Nephron progenitor cell (in vitro differentiated cells): ENCODE measurements at regions not wholly inside any gene's neighbourhood (a gene's known extent, or its start where the extent isn't known, plus 50 kb on each side); places are given as distances from the start of the nearest gene placed in this dataset.

Source experiments
- DNase-seq: peaks from one replicate; pipeline ENCODE4 v3.0.0; 2021
- H3K27ac Mint-ChIP-seq: 2 replicates; pipeline ENCODE4 v1.8.0; 2021; ENCODE audit warnings: mild to moderate bottlenecking, moderate library complexity, mixed read lengths
- H3K27me3 Mint-ChIP-seq: 2 replicates; pipeline ENCODE4 v1.8.0; 2021; ENCODE audit warnings: mild to moderate bottlenecking, low read depth, mixed read lengths; ENCODE audit not compliant: poor library complexity
- H3K36me3 Mint-ChIP-seq: 2 replicates; pipeline ENCODE4 v1.8.0; 2021; ENCODE audit warnings: low read depth, mixed read lengths
- H3K4me1 Mint-ChIP-seq: 2 replicates; pipeline ENCODE4 v1.8.0; 2021; ENCODE audit warnings: mixed read lengths
- H3K4me3 Mint-ChIP-seq: 2 replicates; pipeline ENCODE4 v1.8.0; 2021; ENCODE audit warnings: mild to moderate bottlenecking, moderate library complexity, mixed read lengths
- H3K9me3 Mint-ChIP-seq: 2 replicates; pipeline ENCODE4 v1.8.0; 2021; ENCODE audit warnings: mild to moderate bottlenecking, moderate library complexity, mixed read lengths
- CTCF ChIP-seq: fragments of 200-600 bp; sonication (generic); IDR thresholded peaks from 2 replicates; pipeline ENCODE4 v1.5.0; 2021; ENCODE audit warnings: antibody characterized with exemption

GRCh38 chr20:4573564-4574355 lies 112.5 kb upstream of the PRNP start:
- H3K9me3 Mint-ChIP-seq = peaks cover 11% of the 10 kb centered on the region
- TF ChIP-seq CTCF = no peak
- H3K36me3 Mint-ChIP-seq = no peaks in the 10 kb centered on the region
- H3K4me1 Mint-ChIP-seq = no peaks in the 10 kb centered on the region
- no peak for DNase-seq
- peaks cover 20% of the 10 kb centered on the region for H3K27me3 Mint-ChIP-seq
- no peak overlapping the region for H3K27ac Mint-ChIP-seq
- H3K4me3 Mint-ChIP-seq = no peak overlapping the region

- H3K27me3 Mint-ChIP-seq = peaks cover 12% of the 10 kb centered on the region
- no peaks in the 10 kb centered on the region for H3K36me3 Mint-ChIP-seq
- no peak for DNase-seq
- no peak overlapping the region for H3K4me3 Mint-ChIP-seq
- H3K9me3 Mint-ChIP-seq = peaks cover 2% of the 10 kb centered on the region
- no peak overlapping the region for H3K27ac Mint-ChIP-seq
- TF ChIP-seq CTCF = no peak
- no peaks in the 10 kb centered on the region for H3K4me1 Mint-ChIP-seq
These were observed 114.3 kb upstream of the PRNP start for GRCh38 chr20:4571759-4572531.

- no peaks in the 10 kb centered on the region for H3K9me3 Mint-ChIP-seq
- no peak overlapping the region for H3K27ac Mint-ChIP-seq
- no peak overlapping the region for H3K4me3 Mint-ChIP-seq
- DNase-seq = no peak
- no peaks in the 10 kb centered on the region for H3K4me1 Mint-ChIP-seq
- TF ChIP-seq CTCF = no peak
- H3K27me3 Mint-ChIP-seq = peaks cover 7% of the 10 kb centered on the region
- no peaks in the 10 kb centered on the region for H3K36me3 Mint-ChIP-seq
These were observed 116.4 kb upstream of the PRNP start for GRCh38 chr20:4569865-4570264.

GRCh38 chr20:4569092-4569491 lies 117.2 kb upstream of the PRNP start:
- DNase-seq = peak; percentile 9
- Mint-ChIP-seq H3K4me3 (no peak overlapping the region), H3K9me3 (no peaks in the 10 kb centered on the region), H3K27me3 (peaks cover 9% of the 10 kb centered on the region), H3K36me3 (no peaks in the 10 kb centered on the region), H3K4me1 (no peaks in the 10 kb centered on the region), H3K27ac (no peak overlapping the region)
- peak; percentile 33 for TF ChIP-seq CTCF

GRCh38 chr20:4568361-4568959 lies 117.8 kb upstream of the PRNP start:
- DNase-seq = no peak
- no peaks in the 10 kb centered on the region for H3K4me1 Mint-ChIP-seq
- H3K36me3 Mint-ChIP-seq = no peaks in the 10 kb centered on the region
- H3K27me3 Mint-ChIP-seq = peaks cover 9% of the 10 kb centered on the region
- H3K27ac Mint-ChIP-seq = no peak overlapping the region
- no peak for TF ChIP-seq CTCF
- H3K9me3 Mint-ChIP-seq = peaks cover 3% of the 10 kb centered on the region
- no peak overlapping the region for H3K4me3 Mint-ChIP-seq
